ENCODE measurements at regions not wholly inside any gene's neighbourhood (a gene's known extent, or its start where the extent isn't known, plus 50 kb on each side); places are given as distances from the start of the nearest gene placed in this dataset.

- Histone ChIP-seq H3K4me1 (ENCODE audit: low read depth) (no peaks in the 10 kb centered on the region), H3K9me3 (no peaks in the 10 kb centered on the region), H3K36me3 (ENCODE audit: low read depth) (no peaks in the 10 kb centered on the region), H3K4me3 (no peak overlapping the region)
- TF ChIP-seq CTCF (IDR thresholded peaks at IDR 0.05) = no peak
- DNase-seq (no peak), ATAC-seq (peak; percentile 40)
- intact Hi-C loops (cut with DNase I, micrococcal nuclease) = no loop called here
Observed at GRCh38 chrX:14359727-14360126, 169.6 kb upstream of the GLRA2 start.

GRCh38 chrX:14359316-14359715 lies 170.0 kb upstream of the GLRA2 start:
- TF ChIP-seq CTCF (IDR thresholded peaks at IDR 0.05) = no peak
- no peaks in the 10 kb centered on the region for H3K36me3 ChIP-seq (ENCODE audit: low read depth)
- H3K9me3 ChIP-seq = no peaks in the 10 kb centered on the region
- DNase-seq = no peak
- peak; percentile 91 for ATAC-seq
- no peak overlapping the region for H3K4me3 ChIP-seq
- no peaks in the 10 kb centered on the region for H3K4me1 ChIP-seq (ENCODE audit: low read depth)
- intact Hi-C loops (cut with DNase I, micrococcal nuclease) = no loop called here

GRCh38 chrX:14357314-14357713 lies 172.0 kb upstream of the GLRA2 start:
- H3K4me3 ChIP-seq = no peak overlapping the region
- ATAC-seq = peak; percentile 15
- intact Hi-C loops (cut with DNase I, micrococcal nuclease) = no loop called here
- H3K36me3 ChIP-seq (ENCODE audit: low read depth) = no peaks in the 10 kb centered on the region
- TF ChIP-seq CTCF (IDR thresholded peaks at IDR 0.05) = no peak
- no peaks in the 10 kb centered on the region for H3K4me1 ChIP-seq (ENCODE audit: low read depth)
- DNase-seq = no peak
- H3K9me3 ChIP-seq = no peaks in the 10 kb centered on the region

GRCh38 chrX:14356401-14356800 lies 172.9 kb upstream of the GLRA2 start:
- no peak for ATAC-seq
- H3K9me3 ChIP-seq = no peaks in the 10 kb centered on the region
- H3K4me1 ChIP-seq (ENCODE audit: low read depth) = no peaks in the 10 kb centered on the region
- TF ChIP-seq CTCF (IDR thresholded peaks at IDR 0.05) = no peak
- DNase-seq = no peak
- no peak overlapping the region for H3K4me3 ChIP-seq
- intact Hi-C loops (cut with DNase I, micrococcal nuclease) = no loop called here
- no peaks in the 10 kb centered on the region for H3K36me3 ChIP-seq (ENCODE audit: low read depth)

GRCh38 chrX:14355556-14355955 lies 173.8 kb upstream of the GLRA2 start:
- Histone ChIP-seq H3K36me3 (ENCODE audit: low read depth) (no peaks in the 10 kb centered on the region), H3K4me3 (no peak overlapping the region), H3K9me3 (no peaks in the 10 kb centered on the region), H3K4me1 (ENCODE audit: low read depth) (no peaks in the 10 kb centered on the region)
- ATAC-seq (no peak), DNase-seq (no peak)
- intact Hi-C loops (cut with DNase I, micrococcal nuclease) = no loop called here
- no peak for TF ChIP-seq CTCF (IDR thresholded peaks at IDR 0.05)

- no peaks in the 10 kb centered on the region for H3K36me3 ChIP-seq (ENCODE audit: low read depth)
- no peaks in the 10 kb centered on the region for H3K9me3 ChIP-seq
- no peaks in the 10 kb centered on the region for H3K4me1 ChIP-seq (ENCODE audit: low read depth)
- DNase-seq (no peak), ATAC-seq (no peak)
- no peak overlapping the region for H3K4me3 ChIP-seq
- no peak for TF ChIP-seq CTCF (IDR thresholded peaks at IDR 0.05)
- intact Hi-C loops (cut with DNase I, micrococcal nuclease) = no loop called here
Observed at GRCh38 chrX:14354521-14354920, 174.8 kb upstream of the GLRA2 start.

All from mucosa of descending colon (tissue), 3 donors.